ENCODE measurements at regions not wholly inside any gene's neighbourhood (a gene's known extent, or its start where the extent isn't known, plus 50 kb on each side); places are given as distances from the start of the nearest gene placed in this dataset.

- Histone ChIP-seq H3K9me2 (ENCODE audit: low read depth, low read length) (no peaks in the 10 kb centered on the region), H3K4me1 (ENCODE audit: insufficient read depth, low read length, severe bottlenecking) (no peaks in the 10 kb centered on the region), H3K27me3 (ENCODE audit: insufficient read depth, low read length) (no peaks in the 10 kb centered on the region), H3K4me2 (ENCODE audit: low read length) (no peak overlapping the region), H3K9ac (ENCODE audit: low read length) (no peak overlapping the region), H3K36me3 (ENCODE audit: insufficient read depth, low read length) (no peaks in the 10 kb centered on the region), H4K20me1 (ENCODE audit: insufficient read depth, low read length) (no peaks in the 10 kb centered on the region), H3K4me3 (ENCODE audit: low read depth, low read length, poor library complexity, severe bottlenecking) (no peak overlapping the region), H3K79me2 (ENCODE audit: insufficient read depth, low read length) (no peaks in the 10 kb centered on the region), H3K27ac (ENCODE audit: low read depth, low read length, poor library complexity, severe bottlenecking) (no peak overlapping the region), H2AFZ (ENCODE audit: low read length) (no peak overlapping the region), H3F3A (ENCODE audit: insufficient read depth, low read length) (no peaks in the 10 kb centered on the region), H3K9me3 (ENCODE audit: low read length) (no peaks in the 10 kb centered on the region)
- TF ChIP-seq CTCF (IDR thresholded peaks at IDR 0.05; ENCODE audit: low read length) (no peak), EZH2 (IDR thresholded peaks at IDR 0.05; ENCODE audit: borderline replicate concordance, low read length) (no peak)
These were observed 298.5 kb downstream of the EN1 start for GRCh38 chr2:118548880-118549488.

GRCh38 chr2:118539290-118539689, 308.2 kb downstream of the EN1 start:
- Histone ChIP-seq H3K27ac (ENCODE audit: low read depth, low read length, poor library complexity, severe bottlenecking) (no peak overlapping the region), H3K4me3 (ENCODE audit: low read depth, low read length, poor library complexity, severe bottlenecking) (no peak overlapping the region), H3K9me2 (ENCODE audit: low read depth, low read length) (no peaks in the 10 kb centered on the region), H3F3A (ENCODE audit: insufficient read depth, low read length) (no peaks in the 10 kb centered on the region), H3K79me2 (ENCODE audit: insufficient read depth, low read length) (no peaks in the 10 kb centered on the region), H3K36me3 (ENCODE audit: insufficient read depth, low read length) (no peaks in the 10 kb centered on the region), H3K4me1 (ENCODE audit: insufficient read depth, low read length, severe bottlenecking) (no peaks in the 10 kb centered on the region), H2AFZ (ENCODE audit: low read length) (no peak overlapping the region), H4K20me1 (ENCODE audit: insufficient read depth, low read length) (no peaks in the 10 kb centered on the region), H3K27me3 (ENCODE audit: insufficient read depth, low read length) (no peaks in the 10 kb centered on the region), H3K9ac (ENCODE audit: low read length) (no peak overlapping the region), H3K4me2 (ENCODE audit: low read length) (no peak overlapping the region), H3K9me3 (ENCODE audit: low read length) (no peaks in the 10 kb centered on the region)
- TF ChIP-seq EZH2 (IDR thresholded peaks at IDR 0.05; ENCODE audit: borderline replicate concordance, low read length) (no peak), CTCF (IDR thresholded peaks at IDR 0.05; ENCODE audit: low read length) (peak; percentile 50)

GRCh38 chr2:118536306-118536705, 311.1 kb downstream of the EN1 start:
- Histone ChIP-seq H3K4me1 (ENCODE audit: insufficient read depth, low read length, severe bottlenecking) (no peaks in the 10 kb centered on the region), H3F3A (ENCODE audit: insufficient read depth, low read length) (no peaks in the 10 kb centered on the region), H3K4me3 (ENCODE audit: low read depth, low read length, poor library complexity, severe bottlenecking) (no peak overlapping the region), H2AFZ (ENCODE audit: low read length) (no peak overlapping the region), H3K36me3 (ENCODE audit: insufficient read depth, low read length) (no peaks in the 10 kb centered on the region), H3K27me3 (ENCODE audit: insufficient read depth, low read length) (no peaks in the 10 kb centered on the region), H3K9me2 (ENCODE audit: low read depth, low read length) (no peaks in the 10 kb centered on the region), H3K9me3 (ENCODE audit: low read length) (no peaks in the 10 kb centered on the region), H3K4me2 (ENCODE audit: low read length) (no peak overlapping the region), H4K20me1 (ENCODE audit: insufficient read depth, low read length) (no peaks in the 10 kb centered on the region), H3K79me2 (ENCODE audit: insufficient read depth, low read length) (no peaks in the 10 kb centered on the region), H3K9ac (ENCODE audit: low read length) (no peak overlapping the region), H3K27ac (ENCODE audit: low read depth, low read length, poor library complexity, severe bottlenecking) (no peak overlapping the region)
- no peak for TF ChIP-seq EZH2 (IDR thresholded peaks at IDR 0.05; ENCODE audit: borderline replicate concordance, low read length)
- no peak for TF ChIP-seq CTCF (IDR thresholded peaks at IDR 0.05; ENCODE audit: low read length)
